OCI-LY3 (cell line): ENCODE measurements at regions not wholly inside any gene's neighbourhood (a gene's known extent, or its start where the extent isn't known, plus 50 kb on each side); places are given as distances from the start of the nearest gene placed in this dataset.

Experiments
- H2AFZ ChIP-seq: fragments of 200-600, 300-600 bp; shearing (Covaris generic); 2 replicates; pipeline ENCODE4 v1.6.0; 2014; ENCODE audit warnings: antibody characterized with exemption, low read depth, low read length
- H3K27ac ChIP-seq: fragments of 200-600, 300-600 bp; sonication (generic); 2 replicates; pipeline ENCODE4 v1.5.1; 2014; ENCODE audit warnings: mild to moderate bottlenecking, low read length, moderate library complexity, mixed read lengths
- H3K27me3 ChIP-seq: fragments of 200-600, 300-600 bp; sonication (generic); 2 replicates; pipeline ENCODE4 v1.6.1; 2014; ENCODE audit warnings: low read depth, low read length, mixed read lengths
- H3K36me3 ChIP-seq: fragments of 200-600, 300-600 bp; sonication (generic); replicated peaks from 2 replicates; pipeline ENCODE3; 2014; ENCODE audit warnings: low read depth, low read length, mixed read lengths
- H3K4me1 ChIP-seq: fragments of 300-600, 200-600 bp; sonication (generic); 2 replicates; pipeline ENCODE4 v1.6.1; 2014; ENCODE audit warnings: low read length, mixed read lengths
- H3K4me2 ChIP-seq: fragments of 200-600, 300-600 bp; sonication (generic); 2 replicates; pipeline ENCODE4 v1.6.1; 2014; ENCODE audit warnings: low read length, mixed read lengths
- H3K4me3 ChIP-seq: fragments of 300-600, 200-600 bp; sonication (generic); 2 replicates; pipeline ENCODE4 v1.5.1; 2014; ENCODE audit warnings: antibody characterized with exemption, mild to moderate bottlenecking, low read length, moderate library complexity
- H3K79me2 ChIP-seq: fragments of 300-600, 200-600 bp; shearing (Covaris generic); 2 replicates; pipeline ENCODE4 v1.6.1; 2014; ENCODE audit warnings: mild to moderate bottlenecking, low read length, mixed read lengths
- H3K9ac ChIP-seq: fragments of 300-600, 200-600 bp; shearing (Covaris generic); 2 replicates; pipeline ENCODE4 v1.6.0; 2014; ENCODE audit warnings: mild to moderate bottlenecking, low read length, moderate library complexity
- H3K9me3 ChIP-seq: fragments of 200-600, 300-600 bp; shearing (Covaris generic); 2 replicates; pipeline ENCODE4 v1.6.1; 2014; ENCODE audit warnings: low read length, mixed read lengths; ENCODE audit not compliant: insufficient read depth
- H4K20me1 ChIP-seq: fragments of 200-600, 300-600 bp; sonication (generic); 2 replicates; pipeline ENCODE4 v1.6.1; 2016; ENCODE audit warnings: low read length, mixed read lengths; ENCODE audit not compliant: insufficient read depth
- CTCF ChIP-seq: fragments of 200-600, 300-600 bp; sonication (generic); IDR thresholded peaks from 2 replicates; pipeline ENCODE4 v1.5.1; 2014; ENCODE audit warnings: antibody characterized with exemption, low read length, low read depth
- EZH2phosphoT487 ChIP-seq: fragments of 200-600 bp; shearing (Covaris generic); IDR thresholded peaks from 2 replicates; pipeline ENCODE4 v1.6.1; 2018; ENCODE audit warnings: antibody characterized with exemption, mixed run types, low read depth

- no peak overlapping the region for H3K9ac ChIP-seq
- no peaks in the 10 kb centered on the region for H3K36me3 ChIP-seq
- H4K20me1 ChIP-seq = no peaks in the 10 kb centered on the region
- peaks cover 13% of the 10 kb centered on the region; the same call in 1 of the 2 replicates for H3K27me3 ChIP-seq
- H3K9me3 ChIP-seq = no peaks in the 10 kb centered on the region
- no peaks in the 10 kb centered on the region for H3K4me1 ChIP-seq
- H2AFZ ChIP-seq = no peak overlapping the region
- H3K79me2 ChIP-seq = no peaks in the 10 kb centered on the region
- H3K27ac ChIP-seq = no peak overlapping the region
- H3K4me3 ChIP-seq = no peak overlapping the region
- TF ChIP-seq CTCF = no peak
- TF ChIP-seq EZH2phosphoT487 = no peak
- no peak overlapping the region for H3K4me2 ChIP-seq
These were observed 115.5 kb upstream of the PAXBP1 start for GRCh38 chr21:32887026-32887425.

GRCh38 chr21:32888971-32889370, 117.4 kb upstream of the PAXBP1 start:
- no peaks in the 10 kb centered on the region for H3K9me3 ChIP-seq
- no peak overlapping the region for H2AFZ ChIP-seq
- TF ChIP-seq EZH2phosphoT487 = no peak
- no peak for TF ChIP-seq CTCF
- no peak overlapping the region for H3K27ac ChIP-seq
- H3K27me3 ChIP-seq = peaks cover 10% of the 10 kb centered on the region; the same call in 1 of the 2 replicates
- no peak overlapping the region for H3K4me2 ChIP-seq
- no peaks in the 10 kb centered on the region for H4K20me1 ChIP-seq
- no peak overlapping the region for H3K4me3 ChIP-seq
- no peak overlapping the region for H3K9ac ChIP-seq
- H3K4me1 ChIP-seq = no peaks in the 10 kb centered on the region
- no peaks in the 10 kb centered on the region for H3K79me2 ChIP-seq
- no peaks in the 10 kb centered on the region for H3K36me3 ChIP-seq

- no peaks in the 10 kb centered on the region for H3K36me3 ChIP-seq
- no peak overlapping the region for H2AFZ ChIP-seq
- H3K27me3 ChIP-seq = peaks cover 10% of the 10 kb centered on the region; the same call in 1 of the 2 replicates
- TF ChIP-seq CTCF = no peak
- TF ChIP-seq EZH2phosphoT487 = no peak
- no peaks in the 10 kb centered on the region for H3K79me2 ChIP-seq
- no peaks in the 10 kb centered on the region for H4K20me1 ChIP-seq
- no peaks in the 10 kb centered on the region for H3K9me3 ChIP-seq
- H3K4me3 ChIP-seq = no peak overlapping the region
- H3K4me1 ChIP-seq = no peaks in the 10 kb centered on the region
- no peak overlapping the region for H3K9ac ChIP-seq
- H3K27ac ChIP-seq = no peak overlapping the region
- H3K4me2 ChIP-seq = no peak overlapping the region
These were observed 118.0 kb upstream of the PAXBP1 start for GRCh38 chr21:32889596-32889995.

GRCh38 chr21:32894321-32894720, 122.8 kb upstream of the PAXBP1 start:
- H3K4me2 ChIP-seq = no peak overlapping the region
- no peak overlapping the region for H2AFZ ChIP-seq
- H3K9me3 ChIP-seq = no peaks in the 10 kb centered on the region
- no peaks in the 10 kb centered on the region for H4K20me1 ChIP-seq
- H3K9ac ChIP-seq = no peak overlapping the region
- no peaks in the 10 kb centered on the region for H3K4me1 ChIP-seq
- H3K27ac ChIP-seq = no peak overlapping the region
- TF ChIP-seq CTCF = no peak
- TF ChIP-seq EZH2phosphoT487 = no peak
- H3K79me2 ChIP-seq = no peaks in the 10 kb centered on the region
- peaks cover 1% of the 10 kb centered on the region; the same call in 1 of the 2 replicates for H3K27me3 ChIP-seq
- H3K4me3 ChIP-seq = no peak overlapping the region
- no peaks in the 10 kb centered on the region for H3K36me3 ChIP-seq
